PC-9 (cell line): ENCODE measurements at regions not wholly inside any gene's neighbourhood (a gene's known extent, or its start where the extent isn't known, plus 50 kb on each side); places are given as distances from the start of the nearest gene placed in this dataset.

Source experiments
- BruUV-seq: library from RNA; stranded (reverse); fragments of 400-500 nt; replicated peaks from 2 replicates; lab custom pipeline; 2021; lab: Mats Ljungman, UMichigan
- CTCF ChIA-PET: fragments of 300-600 bp; sonication (Branson Sonifier 250); formaldehyde crosslinking; loops from one replicate; lab custom pipeline; 2022; ENCODE audit warnings: antibody characterized with exemption; lab: Charles Lee
- POLR2A ChIA-PET: fragments of 300-600 bp; sonication (Branson Sonifier 250); formaldehyde crosslinking; loops from one replicate; lab custom pipeline; 2022; ENCODE audit warnings: antibody characterized with exemption; ENCODE audit not compliant: unreplicated experiment; lab: Charles Lee
- DNase-seq, 2 experiments: peaks; one replicate each; pipeline versions ENCODE4 v3.0.0 to v3.0.0-alpha.2; 2015 to 2022; ENCODE audit warnings: mixed read lengths in 1 of 2
- H2AFZ ChIP-seq: fragments of 200-600 bp; sonication (generic); 2 replicates; pipeline ENCODE4 v1.8.1; 2017; ENCODE audit warnings: antibody characterized with exemption
- H3F3A ChIP-seq: fragments of 200-600 bp; sonication (generic); 2 replicates; pipeline ENCODE4 v1.8.1; 2017; ENCODE audit warnings: antibody characterized with exemption, mild to moderate bottlenecking, low read depth; ENCODE audit not compliant: insufficient read depth
- H3K27ac ChIP-seq: fragments of 200-600 bp; sonication (generic); 2 replicates; pipeline ENCODE4 v1.6.1; 2016; ENCODE audit warnings: mixed run types
- H3K27me3 ChIP-seq: fragments of 200-600 bp; sonication (generic); 2 replicates; pipeline ENCODE4 v1.6.1; 2016; ENCODE audit warnings: low read depth, mixed run types; ENCODE audit not compliant: insufficient read depth
- H3K36me3 ChIP-seq: fragments of 200-600 bp; sonication (generic); 2 replicates; pipeline ENCODE4 v1.6.1; 2016; ENCODE audit warnings: low read depth, mixed run types
- H3K4me1 ChIP-seq: fragments of 200-600 bp; sonication (generic); replicated peaks from 2 replicates; pipeline ENCODE4 v1.6.1; 2016; ENCODE audit warnings: mixed run types; ENCODE audit not compliant: insufficient read depth
- H3K4me2 ChIP-seq: fragments of 200-600 bp; sonication (generic); 2 replicates; pipeline ENCODE4 v1.6.1; 2017; ENCODE audit warnings: mixed run types
- H3K4me3 ChIP-seq: fragments of 200-600 bp; sonication (generic); 2 replicates; pipeline ENCODE4 v1.6.1; 2016; ENCODE audit warnings: mixed run types
- H3K79me2 ChIP-seq: fragments of 200-600 bp; sonication (generic); 2 replicates; pipeline ENCODE4 v1.6.1; 2017; ENCODE audit warnings: low read depth, mixed run types
- H3K9me2 ChIP-seq: fragments of 200-600 bp; sonication (generic); 2 replicates; pipeline ENCODE4 v1.8.1; 2017; ENCODE audit warnings: mild to moderate bottlenecking; ENCODE audit not compliant: insufficient read depth
- H3K9me3 ChIP-seq: fragments of 200-600 bp; sonication (generic); 2 replicates; pipeline ENCODE4 v1.8.1; 2016; ENCODE audit warnings: low read depth; ENCODE audit not compliant: insufficient read depth
- H4K20me1 ChIP-seq: fragments of 200-600 bp; sonication (generic); 2 replicates; pipeline ENCODE4 v1.8.1; 2017; ENCODE audit not compliant: insufficient read depth
- CTCF ChIP-seq: fragments of 200-600 bp; sonication (generic); conservative IDR thresholded peaks from 2 replicates; pipeline ENCODE4 v1.6.1; 2017; ENCODE audit warnings: mixed run types, antibody characterized with exemption, mild to moderate bottlenecking, moderate library complexity
- EZH2 ChIP-seq: fragments of 200-600 bp; sonication (generic); IDR thresholded peaks from 2 replicates; pipeline ENCODE4 v1.8.0; 2017; ENCODE audit warnings: antibody characterized with exemption, low read depth
- intact Hi-C: fragments of 100-400 bp; cut with micrococcal nuclease; formaldehyde crosslinking; loops from one replicate; pipeline ENCODE4 v1.10.0; 2022; ENCODE audit not compliant: unreplicated experiment

GRCh38 chr2:64914735-64915509, 74.3 kb upstream of the SLC1A4 start:
- no TSS peak for BruUV-seq
- intact Hi-C loops: loop anchor here (5.0 kb wide), 1 partner anchor 252 kb away; no protein-coding TSS in a partner anchor
- CTCF ChIA-PET: interaction anchor here (1.1 kb wide), 1 partner anchor 9 kb away, joined by 3 read pairs; no protein-coding TSS in a partner anchor

GRCh38 chr2:64915510-64915900, 73.7 kb upstream of the SLC1A4 start:
- intact Hi-C loops: loop anchor here (5.0 kb wide), 1 partner anchor 252 kb away; no protein-coding TSS in a partner anchor
- POLR2A ChIA-PET: no interaction called here

More at GRCh38 chr2:64914735-64915509, 74.3 kb upstream of the SLC1A4 start:
- Histone ChIP-seq H3K79me2 (no peaks in the 10 kb centered on the region), H3F3A (no peaks in the 10 kb centered on the region; the same call in 1 of the 2 replicates), H3K9me2 (no peaks in the 10 kb centered on the region), H3K27ac (no peak overlapping the region), H3K36me3 (no peaks in the 10 kb centered on the region), H3K4me2 (no peak overlapping the region), H3K4me1 (no peaks in the 10 kb centered on the region), H4K20me1 (no peaks in the 10 kb centered on the region), H3K9me3 (no peaks in the 10 kb centered on the region), H3K4me3 (no peak overlapping the region), H2AFZ (no peak overlapping the region), H3K27me3 (no peaks in the 10 kb centered on the region)
- TF ChIP-seq CTCF: no peak
- TF ChIP-seq EZH2: no peak
- POLR2A ChIA-PET: no interaction called here
- no peak for DNase-seq

More at GRCh38 chr2:64915510-64915900, 73.7 kb upstream of the SLC1A4 start:
- Histone ChIP-seq H3F3A (no peaks in the 10 kb centered on the region; the same call in 1 of the 2 replicates), H3K9me2 (no peaks in the 10 kb centered on the region), H3K27me3 (no peaks in the 10 kb centered on the region), H3K27ac (no peak overlapping the region), H2AFZ (no peak overlapping the region), H4K20me1 (no peaks in the 10 kb centered on the region), H3K9me3 (no peaks in the 10 kb centered on the region), H3K4me2 (no peak overlapping the region), H3K79me2 (no peaks in the 10 kb centered on the region), H3K36me3 (no peaks in the 10 kb centered on the region), H3K4me3 (no peak overlapping the region), H3K4me1 (no peaks in the 10 kb centered on the region)
- no peak for TF ChIP-seq EZH2
- TF ChIP-seq CTCF: no peak
- DNase-seq: no peak
- CTCF ChIA-PET: interaction anchor here (1.1 kb wide), 1 partner anchor 10 kb away, joined by 3 read pairs; no protein-coding TSS in a partner anchor
- BruUV-seq: no TSS peak
